Neural cell (in vitro differentiated cells): ENCODE measurements at regions not wholly inside any gene's neighbourhood (a gene's known extent, or its start where the extent isn't known, plus 50 kb on each side); places are given as distances from the start of the nearest gene placed in this dataset.

Experiments
- H2AFZ ChIP-seq: fragments of 200-600, 300-800 bp; sonication (generic), shearing (Covaris generic); 2 replicates; pipeline ENCODE4 v1.6.0; 2014; ENCODE audit warnings: low read depth, mild to moderate bottlenecking, antibody characterized with exemption, low read length, moderate library complexity
- H3F3A ChIP-seq: fragments of 200-600 bp; shearing (Covaris generic); 2 replicates; pipeline ENCODE4 v1.6.1; 2016; ENCODE audit warnings: mild to moderate bottlenecking, moderate library complexity, mixed read lengths, antibody characterized with exemption, low read length; ENCODE audit not compliant: insufficient read depth, poor library complexity, severe bottlenecking
- H3K27ac ChIP-seq: fragments of 200-600, 300-800 bp; sonication (generic), shearing (Covaris generic); 2 replicates; pipeline ENCODE4 v1.5.1; 2014; ENCODE audit warnings: mild to moderate bottlenecking, low read length, moderate library complexity
- H3K27me3 ChIP-seq: fragments of 300-800, 200-600 bp; sonication (generic), shearing (Covaris generic); 2 replicates; pipeline ENCODE4 v1.6.0; 2014; ENCODE audit warnings: mild to moderate bottlenecking, low read depth, low read length, moderate library complexity; ENCODE audit not compliant: insufficient read depth
- H3K36me3 ChIP-seq: fragments of 300-800, 200-600 bp; sonication (generic), shearing (Covaris generic); 2 replicates; pipeline ENCODE4 v1.5.1; 2014; ENCODE audit warnings: mild to moderate bottlenecking, antibody characterized with exemption, low read length, moderate library complexity; ENCODE audit not compliant: insufficient read depth
- H3K4me2 ChIP-seq: fragments of 300-800, 200-600 bp; sonication (generic), shearing (Covaris generic); 2 replicates; pipeline ENCODE4 v1.6.0; 2014; ENCODE audit warnings: mild to moderate bottlenecking, low read length
- H3K4me3 ChIP-seq: fragments of 300-800, 200-600 bp; sonication (generic), shearing (Covaris generic); 2 replicates; pipeline ENCODE4 v1.5.1; 2014; ENCODE audit warnings: mild to moderate bottlenecking, low read length, moderate library complexity
- H3K79me2 ChIP-seq: fragments of 200-600 bp; shearing (Covaris generic); replicated peaks from 2 replicates; pipeline ENCODE4 v1.6.0; 2014; ENCODE audit warnings: mild to moderate bottlenecking, low read length, moderate library complexity; ENCODE audit not compliant: insufficient read depth
- H3K9ac ChIP-seq: fragments of 300-800, 200-600 bp; sonication (generic), shearing (Covaris generic); 2 replicates; pipeline ENCODE4 v1.6.1; 2016; ENCODE audit warnings: mild to moderate bottlenecking, low read length, mixed read lengths
- H3K9me2 ChIP-seq: fragments of 200-600 bp; shearing (Covaris generic); 2 replicates; pipeline ENCODE4 v1.6.1; 2016; ENCODE audit warnings: mild to moderate bottlenecking, low read length, mixed read lengths; ENCODE audit not compliant: insufficient read depth
- H3K9me3 ChIP-seq: fragments of 200-600, 300-800 bp; sonication (generic), shearing (Covaris generic); 2 replicates; pipeline ENCODE4 v1.6.1; 2016; ENCODE audit warnings: mild to moderate bottlenecking, mixed run types, low read length, moderate library complexity, mixed read lengths
- H4K20me1 ChIP-seq: fragments of 200-600 bp; shearing (Covaris generic); 2 replicates; pipeline ENCODE4 v1.6.1; 2016; ENCODE audit warnings: mild to moderate bottlenecking, mixed run types; ENCODE audit not compliant: insufficient read depth
- EP300 ChIP-seq: fragments of 450-650 bp; conservative IDR thresholded peaks from 2 replicates; pipeline ENCODE4 v1.6.1; 2014; ENCODE audit warnings: antibody characterized with exemption, mild to moderate bottlenecking, moderate library complexity; ENCODE audit not compliant: poor library complexity, severe bottlenecking
- EZH2 ChIP-seq: fragments of 200-600, 300-800 bp; shearing (Covaris generic), sonication (generic); IDR thresholded peaks from 2 replicates; pipeline ENCODE4 v1.6.1; 2014; ENCODE audit warnings: antibody characterized with exemption, low read length, borderline replicate concordance, mild to moderate bottlenecking; ENCODE audit not compliant: insufficient read depth, poor library complexity, severe bottlenecking
- MXI1 ChIP-seq: fragments of 450-650 bp; conservative IDR thresholded peaks from 2 replicates; pipeline ENCODE4 v1.6.1; 2014; ENCODE audit warnings: antibody characterized with exemption, mild to moderate bottlenecking; ENCODE audit not compliant: poor library complexity, severe bottlenecking
- POLR2AphosphoS5 ChIP-seq: IDR thresholded peaks from 2 replicates; pipeline ENCODE4 v1.6.1; 2012
- RAD21 ChIP-seq: fragments of 450-650 bp; conservative IDR thresholded peaks from 2 replicates; pipeline ENCODE4 v1.6.1; 2014; ENCODE audit warnings: antibody characterized with exemption, mild to moderate bottlenecking, moderate library complexity
- SMC3 ChIP-seq: fragments of 450-650 bp; conservative IDR thresholded peaks from 2 replicates; pipeline ENCODE4 v1.6.1; 2014; ENCODE audit warnings: antibody characterized with exemption, mild to moderate bottlenecking, moderate library complexity; ENCODE audit not compliant: poor library complexity
- TAF1 ChIP-seq: IDR thresholded peaks from 2 replicates; pipeline ENCODE4 v1.6.1; 2012; ENCODE audit warnings: low read depth
- TF ChIP-seq, protein P1 (sequence below): IDR thresholded peaks from 2 replicates; pipeline ENCODE4 v1.6.1; 2012; ENCODE audit warnings: borderline replicate concordance
- TF ChIP-seq, protein P2 (sequence below): fragments of 450-650 bp; IDR thresholded peaks from 2 replicates; pipeline ENCODE4 v1.5.1; 2014; ENCODE audit warnings: antibody characterized with exemption, mild to moderate bottlenecking, moderate library complexity; ENCODE audit not compliant: poor library complexity, severe bottlenecking

DNA sequence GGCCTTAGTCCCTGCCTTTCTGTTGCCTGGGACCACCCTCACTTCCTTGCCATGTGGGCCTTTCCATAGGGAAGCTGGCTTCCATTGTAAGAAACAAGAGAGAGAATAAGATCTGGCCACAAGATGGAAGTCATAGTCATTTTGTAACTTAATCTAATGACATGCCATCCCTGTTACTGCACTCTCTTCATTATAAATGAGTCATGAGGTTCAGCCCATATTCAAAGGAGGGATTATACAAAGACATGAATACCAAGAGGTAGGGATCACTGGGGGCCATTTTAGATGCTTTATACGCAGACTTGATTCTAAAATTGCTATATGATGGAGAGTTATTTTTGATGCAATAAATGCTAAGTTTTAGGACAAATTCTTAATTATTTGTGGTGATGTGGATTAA is 75.2 kb upstream of the CELF2 start:
- H3K9me2 ChIP-seq = no peaks in the 10 kb centered on the region
- H3K36me3 ChIP-seq = no peaks in the 10 kb centered on the region
- no peak overlapping the region for H3K27ac ChIP-seq
- H3K79me2 ChIP-seq = no peaks in the 10 kb centered on the region
- no peak overlapping the region for H3K9ac ChIP-seq
- no peaks in the 10 kb centered on the region for H3F3A ChIP-seq
- H3K27me3 ChIP-seq = no peaks in the 10 kb centered on the region
- no peaks in the 10 kb centered on the region for H3K9me3 ChIP-seq
- H4K20me1 ChIP-seq = no peaks in the 10 kb centered on the region
- TF ChIP-seq RAD21 = no peak
- TF ChIP-seq TAF1 = no peak
- no peak for TF ChIP-seq POLR2AphosphoS5
- TF ChIP-seq, protein P1, sequence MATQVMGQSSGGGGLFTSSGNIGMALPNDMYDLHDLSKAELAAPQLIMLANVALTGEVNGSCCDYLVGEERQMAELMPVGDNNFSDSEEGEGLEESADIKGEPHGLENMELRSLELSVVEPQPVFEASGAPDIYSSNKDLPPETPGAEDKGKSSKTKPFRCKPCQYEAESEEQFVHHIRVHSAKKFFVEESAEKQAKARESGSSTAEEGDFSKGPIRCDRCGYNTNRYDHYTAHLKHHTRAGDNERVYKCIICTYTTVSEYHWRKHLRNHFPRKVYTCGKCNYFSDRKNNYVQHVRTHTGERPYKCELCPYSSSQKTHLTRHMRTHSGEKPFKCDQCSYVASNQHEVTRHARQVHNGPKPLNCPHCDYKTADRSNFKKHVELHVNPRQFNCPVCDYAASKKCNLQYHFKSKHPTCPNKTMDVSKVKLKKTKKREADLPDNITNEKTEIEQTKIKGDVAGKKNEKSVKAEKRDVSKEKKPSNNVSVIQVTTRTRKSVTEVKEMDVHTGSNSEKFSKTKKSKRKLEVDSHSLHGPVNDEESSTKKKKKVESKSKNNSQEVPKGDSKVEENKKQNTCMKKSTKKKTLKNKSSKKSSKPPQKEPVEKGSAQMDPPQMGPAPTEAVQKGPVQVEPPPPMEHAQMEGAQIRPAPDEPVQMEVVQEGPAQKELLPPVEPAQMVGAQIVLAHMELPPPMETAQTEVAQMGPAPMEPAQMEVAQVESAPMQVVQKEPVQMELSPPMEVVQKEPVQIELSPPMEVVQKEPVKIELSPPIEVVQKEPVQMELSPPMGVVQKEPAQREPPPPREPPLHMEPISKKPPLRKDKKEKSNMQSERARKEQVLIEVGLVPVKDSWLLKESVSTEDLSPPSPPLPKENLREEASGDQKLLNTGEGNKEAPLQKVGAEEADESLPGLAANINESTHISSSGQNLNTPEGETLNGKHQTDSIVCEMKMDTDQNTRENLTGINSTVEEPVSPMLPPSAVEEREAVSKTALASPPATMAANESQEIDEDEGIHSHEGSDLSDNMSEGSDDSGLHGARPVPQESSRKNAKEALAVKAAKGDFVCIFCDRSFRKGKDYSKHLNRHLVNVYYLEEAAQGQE = no peak
- TF ChIP-seq, protein P2, sequence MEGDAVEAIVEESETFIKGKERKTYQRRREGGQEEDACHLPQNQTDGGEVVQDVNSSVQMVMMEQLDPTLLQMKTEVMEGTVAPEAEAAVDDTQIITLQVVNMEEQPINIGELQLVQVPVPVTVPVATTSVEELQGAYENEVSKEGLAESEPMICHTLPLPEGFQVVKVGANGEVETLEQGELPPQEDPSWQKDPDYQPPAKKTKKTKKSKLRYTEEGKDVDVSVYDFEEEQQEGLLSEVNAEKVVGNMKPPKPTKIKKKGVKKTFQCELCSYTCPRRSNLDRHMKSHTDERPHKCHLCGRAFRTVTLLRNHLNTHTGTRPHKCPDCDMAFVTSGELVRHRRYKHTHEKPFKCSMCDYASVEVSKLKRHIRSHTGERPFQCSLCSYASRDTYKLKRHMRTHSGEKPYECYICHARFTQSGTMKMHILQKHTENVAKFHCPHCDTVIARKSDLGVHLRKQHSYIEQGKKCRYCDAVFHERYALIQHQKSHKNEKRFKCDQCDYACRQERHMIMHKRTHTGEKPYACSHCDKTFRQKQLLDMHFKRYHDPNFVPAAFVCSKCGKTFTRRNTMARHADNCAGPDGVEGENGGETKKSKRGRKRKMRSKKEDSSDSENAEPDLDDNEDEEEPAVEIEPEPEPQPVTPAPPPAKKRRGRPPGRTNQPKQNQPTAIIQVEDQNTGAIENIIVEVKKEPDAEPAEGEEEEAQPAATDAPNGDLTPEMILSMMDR = no peak
- TF ChIP-seq SMC3 = no peak
- TF ChIP-seq EZH2 = no peak
- TF ChIP-seq EP300 = no peak
- no peak for TF ChIP-seq MXI1
- H2AFZ ChIP-seq = no peak overlapping the region
- no peak overlapping the region for H3K4me2 ChIP-seq
- no peak overlapping the region for H3K4me3 ChIP-seq

DNA sequence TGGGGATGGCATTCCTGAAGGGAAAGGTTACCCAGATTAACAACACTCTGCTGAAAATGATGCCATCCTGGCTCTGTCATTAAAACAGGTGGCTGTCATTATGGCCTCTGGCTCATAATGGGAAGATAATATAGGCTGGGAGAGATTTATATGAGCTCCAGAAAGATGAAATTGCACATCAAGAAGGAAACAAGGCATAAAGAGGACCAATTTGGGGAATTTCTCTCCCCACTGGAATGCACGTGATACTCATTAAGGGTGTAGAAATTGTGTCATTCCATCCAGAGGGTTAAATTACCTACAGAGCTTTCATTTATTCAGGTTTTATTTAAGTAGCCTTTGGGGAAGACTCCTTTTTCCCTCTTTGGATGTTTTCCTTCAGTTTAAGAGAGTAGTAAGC is 71.6 kb upstream of the CELF2 start:
- Histone ChIP-seq H3K27me3 (no peaks in the 10 kb centered on the region), H3K36me3 (no peaks in the 10 kb centered on the region), H4K20me1 (no peaks in the 10 kb centered on the region), H3K9me3 (no peaks in the 10 kb centered on the region), H3K9ac (no peak overlapping the region), H3F3A (no peaks in the 10 kb centered on the region), H3K9me2 (no peaks in the 10 kb centered on the region), H3K4me3 (no peak overlapping the region), H3K4me2 (no peak overlapping the region), H3K27ac (no peak overlapping the region), H2AFZ (no peak overlapping the region), H3K79me2 (no peaks in the 10 kb centered on the region)
- TF ChIP-seq SMC3 = no peak
- no peak for TF ChIP-seq MXI1
- TF ChIP-seq EP300 = no peak
- TF ChIP-seq RAD21 = no peak
- TF ChIP-seq EZH2 = no peak
- TF ChIP-seq, protein P2 = no peak
- TF ChIP-seq POLR2AphosphoS5 = no peak
- TF ChIP-seq TAF1 = no peak
- TF ChIP-seq, protein P1 = no peak
